K562 (cell line): ENCODE measurements at regions not wholly inside any gene's neighbourhood (a gene's known extent, or its start where the extent isn't known, plus 50 kb on each side); places are given as distances from the start of the nearest gene placed in this dataset.

Source experiments
- ATAC-seq: fragments of 200-7000 bp; cut with Tn5 transposase; 3 replicates; pipeline ENCODE4 v1.9.1; 2020; ENCODE audit warnings: moderate library complexity
- BruUV-seq: library from RNA; stranded (reverse); fragments of 400-500 nt; replicated peaks from 2 replicates; lab custom pipeline; 2021; lab: Mats Ljungman, UMichigan
- CTCF ChIA-PET: fragments of 300-600 bp; formaldehyde crosslinking; extraction: SDS; loops from one replicate; lab custom pipeline; 2021; ENCODE audit warnings: low intra/inter-chr PET ratio; lab: Yijun Ruan, JAX
- POLR2A ChIA-PET: fragments of 300-600, 350-650 bp; sonication (Branson Sonifier 250); formaldehyde crosslinking; extraction: SDS; loops from one replicate; lab custom pipeline; 2021; ENCODE audit warnings: antibody characterized with exemption, inconsistent platforms; lab: Yijun Ruan, JAX
- DNase-seq, 4 experiments: peaks; one replicate each; pipeline versions ENCODE4 v3.0.0 to v3.0.0-alpha.2; 2011 to 2018; ENCODE audit warnings: low spot score in 3 of 4, mixed read lengths in 3 of 4; ENCODE audit errors: extremely low read depth in 1 of 4
- FAIRE-seq: peaks from 2 replicates; lab custom pipeline; 2011; peaks lifted over from hg19 to GRCh38; lab: Jason Lieb, UNC
- H2AFZ ChIP-seq: 2 replicates; pipeline ENCODE4 v1.6.0; 2011; ENCODE audit warnings: low read depth, low read length, control low read depth, inconsistent platforms
- H3K27ac ChIP-seq: fragments of 200-600 bp; 3 replicates; pipeline ENCODE4 v1.8.0; 2011; ENCODE audit warnings: low read depth, mild to moderate bottlenecking, control low read depth, inconsistent platforms, low read length, moderate library complexity, mixed read lengths; ENCODE audit errors: extremely low read depth
- H3K27me3 ChIP-seq, 2 experiments: fragments of 300-600 bp in 1 of 2; 2 replicates in 1 of 2; 3 replicates in 1 of 2; pipeline versions ENCODE4 v1.6.0 to v1.8.0; 2011; ENCODE audit warnings: inconsistent platforms in 2 of 2, low read length in 2 of 2, mild to moderate bottlenecking in 1 of 2, mixed read lengths in 1 of 2, moderate library complexity in 1 of 2; ENCODE audit not compliant: control insufficient read depth in 2 of 2, insufficient read depth in 2 of 2
- H3K36me3 ChIP-seq: fragments of 300-600 bp; 3 replicates; pipeline ENCODE4 v1.8.0; 2011; ENCODE audit warnings: mild to moderate bottlenecking, low read length, inconsistent platforms; ENCODE audit not compliant: control insufficient read depth, insufficient read depth
- H3K4me1 ChIP-seq, 2 experiments: fragments of 200-600 bp in 1 of 2; replicated peaks in 1 of 2; 2 replicates in 1 of 2; 3 replicates in 1 of 2; pipeline versions ENCODE4 v1.5.1 to v1.8.0; 2011; ENCODE audit warnings: inconsistent platforms in 2 of 2, low read length in 2 of 2, mild to moderate bottlenecking in 1 of 2, mixed read lengths in 1 of 2, moderate library complexity in 1 of 2; ENCODE audit not compliant: control insufficient read depth in 2 of 2, insufficient read depth in 2 of 2
- H3K4me2 ChIP-seq: 2 replicates; pipeline ENCODE4 v1.6.1; 2011; ENCODE audit warnings: low read length, control low read depth, inconsistent platforms, mixed read lengths; ENCODE audit not compliant: insufficient read depth
- H3K4me3 ChIP-seq: fragments of 200-600 bp; sonication (generic), shearing (Covaris generic); 2 replicates; pipeline ENCODE4 v1.5.1; 2016; ENCODE audit warnings: control low read depth, inconsistent platforms
- H3K79me2 ChIP-seq: fragments of 200-600 bp; 3 replicates; pipeline ENCODE4 v1.8.0; 2011; ENCODE audit warnings: low read length, inconsistent platforms; ENCODE audit not compliant: control insufficient read depth, insufficient read depth
- H3K9ac ChIP-seq, 2 experiments: 2 replicates each; pipeline versions ENCODE4 v1.6.0 to v1.6.1; 2011; ENCODE audit warnings: low read depth in 2 of 2, low read length in 2 of 2, control low read depth in 1 of 2, inconsistent platforms in 1 of 2, mild to moderate bottlenecking in 1 of 2, mixed read lengths in 1 of 2; ENCODE audit not compliant: insufficient read depth in 1 of 2
- H3K9me1 ChIP-seq: one replicate; pipeline ENCODE4 v1.6.0; 2011; ENCODE audit warnings: inconsistent platforms, mild to moderate bottlenecking, low read length, moderate library complexity; ENCODE audit not compliant: control insufficient read depth, insufficient read depth
- H3K9me3 ChIP-seq: replicated peaks from 2 replicates; pipeline ENCODE4 v1.5.1; 2011; ENCODE audit warnings: low read depth, low read length, inconsistent platforms; ENCODE audit not compliant: control insufficient read depth, insufficient read depth
- H4K20me1 ChIP-seq: replicated peaks from 2 replicates; pipeline ENCODE4 v1.6.1; 2011; ENCODE audit warnings: low read length, inconsistent platforms, mixed read lengths; ENCODE audit not compliant: control insufficient read depth, insufficient read depth
- BCL6 ChIP-seq: fragments of 250-450 bp; sonication (Bioruptor Pico); IDR thresholded peaks from 2 replicates; pipeline ENCODE4 v1.4.0; 2020
- EP400 ChIP-seq: fragments of 450-650 bp; IDR thresholded peaks from 2 replicates; pipeline ENCODE4 v1.6.1; 2017; ENCODE audit warnings: antibody characterized with exemption, mild to moderate bottlenecking, moderate library complexity
- MTA2 ChIP-seq: fragments of 450-650 bp; IDR thresholded peaks from 2 replicates; pipeline ENCODE4 v1.6.1; 2016; ENCODE audit warnings: low read depth
- NFE2L1 ChIP-seq: fragments of 450-650 bp; IDR thresholded peaks from 2 replicates; pipeline ENCODE4 v1.6.1; 2016; ENCODE audit warnings: missing genetic modification characterization, low read depth, mild to moderate bottlenecking, missing compliant biosample characterization, moderate library complexity, borderline replicate concordance
- ZNF121 ChIP-seq: sonication (generic); formaldehyde crosslinking; conservative IDR thresholded peaks from 2 replicates; pipeline ENCODE4 v1.8.0; 2022; ENCODE audit warnings: missing genetic modification reagents
- ZNF518B ChIP-seq: fragments of 250-450 bp; sonication (Bioruptor Pico); IDR thresholded peaks from 2 replicates; pipeline ENCODE4 v1.5.0; 2021; ENCODE audit warnings: mild to moderate bottlenecking, moderate library complexity
- WGBS: fragments of 100-300 bp; shearing (Covaris generic); methylation state at CpG from one replicate; pipeline ENCODE4 v1.1.6; 2016; ENCODE audit warnings: low coverage, mixed read lengths; ENCODE audit not compliant: insufficient coverage; ENCODE audit errors: missing lambda C conversion rate; 5-methylcytosine and 5-hydroxymethylcytosine counted together
- in situ Hi-C: fragments of 300-500 bp; cut with MboI; formaldehyde crosslinking; loops from 4 replicates; pipeline ENCODE4 v1.15.0; 2018; ENCODE audit warnings: inconsistent platforms, mixed read lengths
- intact Hi-C: fragments of 100-400 bp; cut with micrococcal nuclease; formaldehyde crosslinking; loops from 2 replicates; pipeline ENCODE4 v1.14.2; 2022
- TF ChIP-seq, protein P1 (sequence below), 2 experiments: fragments of 450-650 bp; conservative IDR thresholded peaks; 2 replicates each; pipeline ENCODE4 v1.6.1; 2017; ENCODE audit warnings: mild to moderate bottlenecking in 2 of 2, moderate library complexity in 2 of 2

GRCh38 chr7:52447581-52448180 lies 587.8 kb upstream of the POM121L12 start:
- no peaks in the 10 kb centered on the region for H3K4me1 ChIP-seq
- BruUV-seq = no TSS peak
- FAIRE-seq = no peak
- H3K36me3 ChIP-seq = no peaks in the 10 kb centered on the region
- no peaks in the 10 kb centered on the region for H3K9me3 ChIP-seq
- H3K4me2 ChIP-seq = no peak overlapping the region
- no peak overlapping the region for H2AFZ ChIP-seq
- H3K9me1 ChIP-seq = no peaks in the 10 kb centered on the region
- H3K27me3 ChIP-seq = no peaks in the 10 kb centered on the region
- no peak overlapping the region for H3K27ac ChIP-seq
- no peak for DNase-seq
- intact Hi-C loops = no loop called here
- H4K20me1 ChIP-seq = no peaks in the 10 kb centered on the region
- no peak for ATAC-seq
- ChIA-PET POLR2A (no interaction called here), CTCF (no interaction called here)
- no peak overlapping the region for H3K4me3 ChIP-seq
- in situ Hi-C loops = no loop called here
- H3K9ac ChIP-seq = no peak overlapping the region
- 3% methylated on average over 3 of the region's 3 CpGs for WGBS
- TF ChIP-seq MTA2 (no peak), NFE2L1 (no peak), EP400 (no peak), ZNF518B (CRISPR knock-in tag) (no peak), BCL6 (CRISPR knock-in tag) (no peak), ZNF121 (no peak)
- TF ChIP-seq, protein P1, sequence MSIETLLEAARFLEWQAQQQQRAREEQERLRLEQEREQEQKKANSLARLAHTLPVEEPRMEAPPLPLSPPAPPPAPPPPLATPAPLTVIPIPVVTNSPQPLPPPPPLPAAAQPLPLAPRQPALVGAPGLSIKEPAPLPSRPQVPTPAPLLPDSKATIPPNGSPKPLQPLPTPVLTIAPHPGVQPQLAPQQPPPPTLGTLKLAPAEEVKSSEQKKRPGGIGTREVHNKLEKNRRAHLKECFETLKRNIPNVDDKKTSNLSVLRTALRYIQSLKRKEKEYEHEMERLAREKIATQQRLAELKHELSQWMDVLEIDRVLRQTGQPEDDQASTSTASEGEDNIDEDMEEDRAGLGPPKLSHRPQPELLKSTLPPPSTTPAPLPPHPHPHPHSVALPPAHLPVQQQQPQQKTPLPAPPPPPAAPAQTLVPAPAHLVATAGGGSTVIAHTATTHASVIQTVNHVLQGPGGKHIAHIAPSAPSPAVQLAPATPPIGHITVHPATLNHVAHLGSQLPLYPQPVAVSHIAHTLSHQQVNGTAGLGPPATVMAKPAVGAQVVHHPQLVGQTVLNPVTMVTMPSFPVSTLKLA (conservative IDR thresholded peaks at IDR 0.05) = no peak
- no peaks in the 10 kb centered on the region for H3K79me2 ChIP-seq
